Suppressor macrophage treated with lipopolysaccharide for 1 hour (primary cell): ENCODE measurements at regions not wholly inside any gene's neighbourhood (a gene's known extent, or its start where the extent isn't known, plus 50 kb on each side); places are given as distances from the start of the nearest gene placed in this dataset.

Experiments
- DNase-seq, 3 donors: peaks; one replicate each; pipeline ENCODE4 v3.0.0-alpha.2; 2020 to 2022

GRCh38 chr5:30932273-30933017, 261.0 kb upstream of the CDH6 start:
- no peak for DNase-seq

DNA sequence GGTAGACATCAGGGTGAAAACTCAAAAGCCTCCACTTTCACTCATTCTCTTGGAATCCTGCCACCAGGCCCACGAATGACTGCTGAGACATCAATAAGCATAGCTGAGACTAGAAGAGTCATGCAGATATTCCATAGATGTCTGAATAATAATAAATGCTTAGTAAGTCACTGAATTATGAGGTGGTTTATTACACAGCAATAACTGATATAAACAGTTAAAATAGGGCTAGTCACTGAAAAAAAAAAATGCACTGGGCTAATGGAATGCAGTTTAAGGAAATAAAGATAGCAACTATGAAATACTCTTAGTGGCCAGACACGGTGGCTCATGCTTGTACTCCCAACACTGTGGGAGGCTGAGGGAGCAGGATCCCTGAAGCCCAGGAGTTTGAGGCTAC, 262.8 kb upstream of the CDH6 start:
- DNase-seq: no peak

GRCh38 chr5:30928956-30929355, 264.5 kb upstream of the CDH6 start:
- DNase-seq: no peak

- no peak for DNase-seq
Observed at GRCh38 chr5:30926218-30926617, 267.3 kb upstream of the CDH6 start.

- no peak for DNase-seq
Observed at GRCh38 chr5:30921388-30921787, 272.1 kb upstream of the CDH6 start.

GRCh38 chr5:30918171-30918570, 275.3 kb upstream of the CDH6 start:
- DNase-seq: no peak

DNA sequence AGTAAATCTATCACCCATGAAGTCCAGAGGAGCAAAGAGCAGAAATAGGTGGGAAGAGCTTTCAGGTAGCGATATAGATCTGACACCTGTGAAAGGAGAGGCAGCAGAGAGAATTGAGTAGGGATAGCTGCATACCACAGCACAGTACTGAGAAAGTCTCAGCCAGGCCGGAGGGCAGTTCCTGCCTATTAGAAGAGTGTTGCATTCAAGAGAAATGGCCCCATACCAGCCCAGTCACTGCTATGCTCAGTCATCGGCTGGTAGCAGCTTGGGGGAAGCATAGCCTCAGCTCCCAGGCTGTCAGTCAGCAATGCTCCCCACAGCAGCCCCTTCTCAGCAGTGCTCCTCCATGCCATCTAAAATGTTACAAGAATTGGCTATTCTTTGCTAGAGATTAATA, 285.1 kb upstream of the CDH6 start:
- DNase-seq: no peak

DNA sequence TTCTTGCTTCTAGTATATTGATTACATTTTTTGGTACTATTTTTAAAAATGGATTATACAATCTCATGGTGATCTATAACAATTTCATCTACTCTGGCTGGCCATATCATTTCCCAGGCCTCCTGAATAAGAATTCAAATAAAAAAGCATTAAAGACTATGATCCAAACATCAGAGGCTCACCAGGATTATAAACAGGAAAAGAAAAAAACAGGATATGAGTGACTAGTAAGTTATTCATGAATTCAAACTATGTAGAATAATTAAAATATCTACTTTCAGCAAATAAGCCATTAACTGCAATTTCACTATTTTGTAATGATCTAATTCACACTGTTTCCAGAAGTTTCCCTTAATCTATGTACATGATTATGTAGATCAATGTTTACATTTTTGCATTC, 293.1 kb upstream of the CDH6 start:
- DNase-seq: no peak

DNA sequence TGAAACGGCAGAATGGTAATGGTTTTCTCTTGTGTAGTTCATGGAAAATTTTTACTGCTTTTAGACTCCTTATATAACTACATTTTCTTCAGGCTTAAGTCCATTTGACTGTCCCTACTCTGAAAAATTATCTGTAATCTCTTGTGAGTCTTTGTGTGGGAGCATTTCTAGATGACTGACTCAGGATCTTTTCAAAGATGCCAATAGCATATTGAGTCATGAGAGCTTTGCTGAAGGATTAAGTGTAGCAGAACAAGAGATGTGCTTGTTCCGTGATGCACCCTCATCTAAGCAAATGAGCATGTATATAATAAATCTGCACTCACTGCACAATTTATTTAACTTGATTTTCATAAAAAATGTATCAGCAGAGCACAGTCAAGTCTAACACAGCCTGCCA, 298.7 kb upstream of the CDH6 start:
- no peak for DNase-seq

DNA sequence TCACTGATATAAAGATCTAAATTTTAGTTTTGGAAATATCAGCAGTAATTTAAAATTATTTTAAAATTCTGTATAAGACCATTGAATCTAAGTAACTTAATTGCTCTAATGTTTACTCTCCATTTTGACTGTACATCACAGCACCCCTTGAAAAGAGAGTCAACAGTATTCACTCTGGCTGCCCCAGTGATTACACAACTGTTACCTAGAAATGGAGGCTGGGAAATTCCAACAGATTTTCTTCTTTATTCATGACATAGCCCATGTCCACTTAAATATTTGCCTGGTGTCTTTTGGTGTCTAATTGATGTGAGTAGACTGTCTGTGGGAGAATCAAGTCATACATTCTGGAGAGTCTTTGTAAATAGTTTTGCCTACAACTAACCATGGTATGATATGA, 301.8 kb upstream of the CDH6 start:
- no peak for DNase-seq

DNA sequence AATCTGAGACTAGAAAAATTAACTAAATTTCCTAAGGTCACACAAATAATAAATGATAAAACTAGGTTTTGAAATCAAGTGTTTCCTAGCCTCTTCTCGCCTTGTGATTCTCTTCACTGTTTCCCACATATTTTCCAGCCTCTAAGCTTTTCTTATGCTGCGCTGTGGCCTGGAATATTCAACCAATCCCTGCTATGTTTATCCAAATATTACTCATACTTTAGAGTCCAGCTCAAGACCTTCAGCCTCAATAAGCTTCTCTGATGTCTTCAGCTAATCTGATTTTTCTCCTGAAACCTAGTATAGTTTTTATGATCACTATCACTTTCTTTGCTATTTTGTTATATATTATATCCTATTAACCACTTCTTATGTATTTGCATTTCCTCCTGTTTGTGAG, 303.1 kb upstream of the CDH6 start:
- DNase-seq: no peak

GRCh38 chr5:30880514-30880913, 313.0 kb upstream of the CDH6 start:
- DNase-seq: no peak

DNA sequence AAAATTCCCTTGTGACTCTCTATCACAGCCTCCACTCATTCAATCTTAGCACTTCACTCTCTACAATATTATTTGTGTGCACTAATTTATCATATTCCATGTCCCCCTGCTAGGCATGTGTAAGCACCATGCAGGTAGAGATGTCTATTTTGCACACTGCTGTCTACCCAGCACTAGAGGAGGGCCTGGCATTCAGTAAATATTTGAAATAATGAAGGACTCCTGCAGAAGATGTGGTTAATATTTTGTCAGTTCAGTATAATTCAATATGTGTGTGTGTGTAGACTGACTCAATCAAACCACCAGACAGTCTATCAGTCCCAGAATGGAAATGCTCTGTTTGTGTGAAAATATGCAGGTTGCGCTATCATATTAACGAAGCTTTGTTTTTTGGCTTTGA, 313.6 kb upstream of the CDH6 start:
- DNase-seq: no peak

- DNase-seq: no peak
Observed at GRCh38 chr5:30878746-30879145, 314.7 kb upstream of the CDH6 start.

DNA sequence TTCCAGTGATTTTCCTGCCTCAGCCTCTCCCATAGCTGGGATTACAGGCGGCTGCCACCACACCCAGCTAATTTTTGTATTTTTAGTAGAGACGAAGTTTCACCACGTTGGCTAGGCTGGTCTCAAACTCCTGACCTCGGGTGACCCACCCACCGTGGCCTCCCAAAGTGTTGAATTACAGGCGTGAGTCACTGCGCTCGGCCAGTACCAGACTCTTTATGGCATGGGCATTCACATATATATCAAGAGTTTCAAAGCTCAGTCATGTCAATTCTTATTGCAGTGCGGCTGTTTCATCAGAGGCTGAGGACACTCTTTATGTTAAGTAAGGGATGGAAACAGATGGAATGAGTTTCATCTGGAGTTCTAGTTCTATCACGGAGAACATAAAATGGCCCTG, 315.2 kb upstream of the CDH6 start:
- no peak for DNase-seq

DNA sequence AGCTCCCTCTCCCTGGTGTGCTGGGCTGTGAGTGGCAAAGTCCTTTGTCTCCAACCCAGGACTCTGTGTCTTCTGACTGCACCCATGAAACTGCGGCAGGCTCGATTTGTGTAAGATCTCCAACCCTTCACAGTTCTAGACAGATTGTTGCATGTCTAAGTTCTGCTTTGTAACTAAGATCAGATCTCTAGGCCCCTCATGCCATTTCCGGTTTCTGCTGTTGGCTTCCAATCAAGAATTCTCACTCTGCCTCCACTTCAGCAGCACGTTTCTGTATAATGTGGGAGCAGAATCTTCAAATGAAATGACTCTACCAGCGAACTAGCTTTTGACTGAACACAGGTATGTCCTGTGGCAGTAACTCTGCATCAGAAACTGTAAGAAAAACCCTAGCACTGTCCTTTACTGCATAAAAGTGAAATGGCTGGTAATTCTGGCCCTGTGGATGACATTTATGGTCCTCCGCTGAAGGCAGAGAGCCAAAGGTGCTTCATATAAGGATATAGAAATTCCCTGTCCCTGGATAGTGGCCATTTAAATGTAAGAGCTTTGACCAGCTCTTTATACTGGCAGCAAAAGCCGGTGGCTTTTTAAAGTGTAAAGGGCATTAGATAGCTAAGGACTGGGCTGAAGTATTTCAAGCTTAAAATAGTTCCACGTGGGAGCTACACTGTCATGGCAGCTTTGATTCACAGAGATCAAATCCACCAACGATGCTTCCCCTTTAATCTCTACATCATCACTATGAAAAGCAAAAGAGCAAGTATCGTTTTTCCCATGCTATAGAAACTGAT, 319.0 kb upstream of the CDH6 start:
- no peak for DNase-seq

DNA sequence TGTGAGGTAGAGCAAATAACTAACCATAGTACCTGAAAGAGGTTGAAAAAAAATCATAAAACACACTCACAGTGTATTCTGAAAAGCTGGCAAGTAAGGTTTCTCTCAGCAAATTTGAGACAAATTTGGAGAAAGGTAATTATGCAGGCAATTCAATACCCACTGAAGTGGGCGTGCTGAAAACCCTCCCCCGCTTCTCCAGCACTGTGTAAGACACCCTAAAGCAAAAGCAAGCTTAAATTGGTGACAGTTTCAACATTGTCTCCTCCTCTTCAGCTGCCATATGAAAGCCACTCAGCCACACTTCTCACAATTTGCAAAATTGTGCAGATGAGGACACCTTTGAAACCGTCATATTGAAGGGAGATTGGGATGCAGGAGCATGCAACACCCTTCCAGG, 322.3 kb upstream of the CDH6 start:
- no peak for DNase-seq

GRCh38 chr5:30867711-30868110, 325.8 kb upstream of the CDH6 start:
- DNase-seq: no peak

DNA sequence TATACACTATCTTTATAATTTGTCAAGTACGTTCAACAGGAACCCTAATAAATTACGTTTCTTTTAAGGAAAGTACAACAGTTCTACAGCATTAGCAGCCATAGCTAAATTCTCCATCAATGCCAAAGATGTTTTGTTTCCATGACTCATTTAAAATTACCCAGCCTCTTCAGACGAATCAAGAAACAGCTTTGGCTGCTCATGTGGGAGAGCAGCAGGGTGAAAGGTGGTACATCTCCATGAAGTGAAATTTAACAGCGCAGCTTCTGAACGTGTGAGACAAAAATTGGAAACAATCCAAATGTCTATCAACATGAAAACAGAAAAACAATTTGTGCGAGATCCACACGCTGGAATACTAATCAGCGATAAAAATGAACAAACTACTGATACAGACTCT, 327.3 kb upstream of the CDH6 start:
- DNase-seq: no peak

DNA sequence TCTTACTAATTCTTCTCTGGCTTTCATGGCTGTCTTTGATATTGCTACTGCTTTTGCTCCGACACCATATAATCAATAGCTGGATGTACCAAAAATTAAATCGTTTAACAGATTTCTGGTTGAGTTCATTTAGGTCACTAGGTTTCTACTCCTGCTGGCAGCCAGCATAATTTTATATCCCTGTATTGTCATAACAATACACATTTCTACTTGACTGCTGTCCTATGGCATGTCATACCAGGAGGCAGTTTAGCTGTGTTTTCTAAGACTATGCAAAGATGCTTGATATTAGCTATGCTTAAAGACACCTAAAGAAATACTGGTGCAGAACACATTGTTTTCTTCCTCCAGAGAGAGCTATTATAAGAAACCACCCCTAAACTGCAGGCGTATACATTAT, 337.2 kb upstream of the CDH6 start:
- no peak for DNase-seq

- no peak for DNase-seq
Observed at GRCh38 chr5:30853158-30853557, 340.3 kb upstream of the CDH6 start.

DNA sequence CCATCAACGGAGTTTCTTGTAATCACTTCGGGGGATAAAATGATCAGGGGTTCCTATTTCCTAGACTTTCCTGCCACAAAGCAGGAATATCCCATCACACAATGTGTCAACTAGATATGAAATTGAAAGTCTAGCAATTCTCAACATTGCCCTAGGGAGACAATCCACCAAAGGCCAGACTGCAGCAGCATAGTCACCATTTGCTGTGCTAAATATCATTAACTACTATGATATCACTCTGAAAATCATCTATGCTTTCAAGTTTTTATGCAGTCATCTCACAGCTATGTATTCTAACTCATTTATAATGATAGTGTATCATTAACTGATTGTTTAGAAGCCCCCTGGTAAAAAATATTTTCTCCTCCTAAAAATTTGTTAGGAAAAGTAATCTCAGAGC, 342.6 kb upstream of the CDH6 start:
- DNase-seq: no peak

DNA sequence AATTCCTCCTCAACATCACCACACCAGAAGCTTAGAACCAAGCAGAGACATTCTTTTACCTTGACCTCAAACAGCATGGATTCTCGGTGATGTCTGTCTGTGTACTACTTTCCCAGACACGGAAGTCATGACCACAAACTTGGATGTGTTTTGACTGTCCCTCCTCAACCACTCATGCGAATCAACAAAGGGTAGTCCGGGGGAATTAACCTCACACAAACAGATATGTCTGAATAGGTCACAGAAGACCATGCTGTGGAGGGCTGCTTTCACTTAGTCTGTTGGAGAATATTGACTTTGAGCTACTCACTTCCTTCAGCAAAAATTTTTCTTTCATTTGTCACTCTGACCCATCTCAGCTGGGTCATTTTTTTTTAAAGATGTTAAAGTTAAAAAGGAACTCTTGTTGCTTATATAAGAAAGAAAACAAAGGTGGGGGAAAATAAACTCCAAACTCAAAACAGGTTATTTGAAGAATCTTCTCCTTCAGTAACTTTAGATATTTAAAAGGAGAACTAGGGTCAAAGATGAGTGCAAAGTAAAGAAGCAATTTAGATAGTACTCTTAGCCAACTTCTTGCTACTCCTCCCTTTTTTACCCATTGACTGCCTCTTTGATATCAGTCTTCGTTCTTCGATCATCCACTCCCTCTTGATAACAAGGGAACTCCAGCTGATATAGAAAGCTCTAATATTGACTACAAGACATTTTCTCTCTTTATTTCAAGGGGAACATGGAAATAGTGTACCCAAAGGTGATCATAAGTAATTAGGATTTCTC, 343.4 kb upstream of the CDH6 start:
- no peak for DNase-seq

DNA sequence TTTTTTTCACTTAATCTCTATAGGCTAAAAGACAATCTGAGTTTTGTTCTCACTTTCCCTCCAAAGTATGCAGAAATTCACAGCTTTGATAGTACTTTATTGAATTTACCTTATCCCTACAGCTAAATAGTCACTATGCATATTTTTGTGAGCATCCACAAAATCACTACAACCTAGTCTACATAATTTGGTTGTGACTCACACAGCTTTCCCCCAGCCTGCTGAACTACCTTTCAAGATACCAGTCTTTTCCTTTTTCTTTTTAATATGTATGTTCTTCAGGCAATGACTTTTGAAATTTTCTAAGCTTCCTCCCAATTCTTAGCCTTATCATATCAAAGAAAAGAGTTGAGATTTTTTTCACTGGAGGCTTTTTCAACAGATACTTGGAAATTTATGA, 347.3 kb upstream of the CDH6 start:
- DNase-seq: no peak
